Panc1 (cell line): ENCODE measurements at regions not wholly inside any gene's neighbourhood (a gene's known extent, or its start where the extent isn't known, plus 50 kb on each side); places are given as distances from the start of the nearest gene placed in this dataset.
A peak's percentile ranks its signal among the peaks of the same experiment; 100 is the strongest.

Experiments
- ATAC-seq: fragments of 200-7000 bp; cut with Tn5 transposase; 2 replicates; pipeline ENCODE4 v1.9.1; 2020; ENCODE audit warnings: mild to moderate bottlenecking, moderate library complexity
- BruUV-seq: library from RNA; stranded (reverse); fragments of 400-500 nt; replicated peaks from 2 replicates; lab custom pipeline; 2021; lab: Mats Ljungman, UMichigan
- CTCF ChIA-PET: fragments of 300-600 bp; sonication (Branson Sonifier 250); formaldehyde crosslinking; loops from one replicate; lab custom pipeline; 2022; ENCODE audit warnings: antibody characterized with exemption; lab: Charles Lee
- POLR2A ChIA-PET: fragments of 300-600 bp; sonication (Branson Sonifier 250); formaldehyde crosslinking; loops from one replicate; lab custom pipeline; 2022; ENCODE audit warnings: antibody characterized with exemption; lab: Charles Lee
- DNase-seq: peaks from one replicate; pipeline ENCODE4 v3.0.0-alpha.2; 2010; ENCODE audit warnings: low read depth, low spot score
- H3K27ac ChIP-seq: 2 replicates; pipeline ENCODE4 v1.5.1; 2011; ENCODE audit warnings: mild to moderate bottlenecking, low read length, inconsistent platforms
- H3K27me3 ChIP-seq: fragments of 200-500 bp; sonication (Bioruptor generic); 2 replicates; pipeline ENCODE4 v1.6.0; 2014; ENCODE audit warnings: low read length, inconsistent platforms; ENCODE audit not compliant: control insufficient read depth, insufficient read depth
- H3K36me3 ChIP-seq: fragments of 200-500 bp; sonication (Bioruptor generic); 2 replicates; pipeline ENCODE4 v1.5.1; 2014; ENCODE audit warnings: inconsistent platforms, mild to moderate bottlenecking, low read length, moderate library complexity; ENCODE audit not compliant: control insufficient read depth, insufficient read depth
- H3K4me1 ChIP-seq: 2 replicates; pipeline ENCODE4 v1.5.1; 2011; ENCODE audit warnings: inconsistent platforms, mild to moderate bottlenecking, low read length, moderate library complexity; ENCODE audit not compliant: control insufficient read depth, insufficient read depth
- H3K4me3 ChIP-seq, 2 experiments: 2 replicates each; pipeline ENCODE4 v1.5.1; 2011 to 2012; ENCODE audit warnings: low read depth in 2 of 2, low read length in 2 of 2, mild to moderate bottlenecking in 2 of 2, inconsistent platforms in 1 of 2, moderate library complexity in 1 of 2
- H3K9me3 ChIP-seq: fragments of 200-500 bp; sonication (Bioruptor generic); 2 replicates; pipeline ENCODE4 v1.5.1; 2014; ENCODE audit warnings: low read depth, mild to moderate bottlenecking, inconsistent platforms, low read length, moderate library complexity; ENCODE audit not compliant: control insufficient read depth, insufficient read depth
- CTCF ChIP-seq: fragments of 450-650 bp; IDR thresholded peaks from 2 replicates; pipeline ENCODE4 v1.5.1; 2017; ENCODE audit warnings: mild to moderate bottlenecking
- POLR2AphosphoS5 ChIP-seq: IDR thresholded peaks from 2 replicates; pipeline ENCODE4 v1.6.1; 2012; ENCODE audit warnings: mild to moderate bottlenecking, low read depth, low read length, moderate library complexity
- SIN3A ChIP-seq: IDR thresholded peaks from 2 replicates; pipeline ENCODE4 v1.6.1; 2012; ENCODE audit warnings: low read depth, mild to moderate bottlenecking, low read length, moderate library complexity, borderline replicate concordance; ENCODE audit not compliant: insufficient read depth
- TCF7L2 ChIP-seq: IDR thresholded peaks from 2 replicates; pipeline ENCODE4 v1.6.1; 2011; ENCODE audit warnings: mild to moderate bottlenecking, low read depth, low read length, inconsistent platforms
- in situ Hi-C: cut with HindIII; loops from 2 replicates; pipeline ENCODE4 v1.10.0; 2016; ENCODE audit warnings: low sequenced_read_pairs, low pct_unique_long_range_greater_than_20kb
- intact Hi-C: fragments of 100-400 bp; cut with micrococcal nuclease; formaldehyde crosslinking; loops from one replicate; pipeline ENCODE4 v1.10.0; 2022; ENCODE audit not compliant: unreplicated experiment
- TF ChIP-seq, protein P1 (sequence below), 2 experiments: IDR thresholded peaks; 2 replicates each; pipeline ENCODE4 v1.6.1; 2011 to 2012; ENCODE audit warnings: low read depth in 2 of 2, control low read depth in 1 of 2, low read length in 1 of 2, mild to moderate bottlenecking in 1 of 2, moderate library complexity in 1 of 2; ENCODE audit not compliant: insufficient read depth in 1 of 2

DNA sequence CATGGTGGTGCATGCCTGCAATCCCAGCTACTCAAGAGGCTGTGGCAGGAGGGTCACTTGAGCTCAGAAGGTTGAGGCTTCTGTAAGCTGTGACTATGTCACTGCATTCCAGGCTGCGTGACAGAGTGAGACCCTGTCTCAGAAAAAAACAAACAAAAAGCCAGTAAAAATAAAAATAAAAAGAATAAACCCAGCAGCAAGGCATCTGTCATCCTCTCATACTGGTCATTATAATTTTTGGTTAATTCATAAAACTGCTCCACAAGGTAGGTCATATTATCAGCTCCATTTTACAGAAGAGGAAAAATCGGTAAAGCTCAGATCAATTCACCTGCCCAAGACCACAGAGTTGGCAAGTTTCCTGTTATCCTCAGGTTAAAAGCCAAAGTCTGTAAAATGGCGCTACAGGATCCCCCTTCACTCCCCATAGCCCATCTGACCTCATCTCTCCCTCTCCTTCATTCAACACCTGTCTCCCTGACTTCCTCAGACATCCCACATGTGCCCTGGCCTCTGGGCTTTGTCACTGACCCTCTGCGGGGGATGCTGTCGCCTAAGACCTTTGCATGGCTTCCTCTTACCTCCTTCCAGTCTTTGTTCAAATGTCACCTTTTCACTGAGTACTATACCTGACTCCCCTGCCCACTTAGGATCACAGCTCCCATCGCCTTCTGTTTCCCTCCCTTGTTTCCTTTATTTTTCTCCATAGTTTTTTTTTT lies 213.2 kb upstream of the ZNF217 start:
- DNase-seq (no peak), ATAC-seq (no peak)
- in situ Hi-C loops = no loop called here
- Histone ChIP-seq H3K9me3 (no peaks in the 10 kb centered on the region), H3K27ac (peak overlapping the region; percentile 100), H3K4me3 (no peak overlapping the region), H3K27me3 (no peaks in the 10 kb centered on the region), H3K36me3 (no peaks in the 10 kb centered on the region), H3K4me1 (peaks cover 39% of the 10 kb centered on the region)
- ChIA-PET POLR2A (no interaction called here), CTCF (interaction anchor here (0.5 to 0.7 kb wide), 3 partner anchors 11 to 98 kb away, joined by 5 to 15 read pairs (median 6); no protein-coding TSS in a partner anchor)
- no TSS peak for BruUV-seq
- TF ChIP-seq SIN3A (no peak), POLR2AphosphoS5 (no peak), TCF7L2 (no peak)
- intact Hi-C loops = loop anchor here (1.0 kb wide), 1 partner anchor 33 kb away; no protein-coding TSS in a partner anchor

DNA sequence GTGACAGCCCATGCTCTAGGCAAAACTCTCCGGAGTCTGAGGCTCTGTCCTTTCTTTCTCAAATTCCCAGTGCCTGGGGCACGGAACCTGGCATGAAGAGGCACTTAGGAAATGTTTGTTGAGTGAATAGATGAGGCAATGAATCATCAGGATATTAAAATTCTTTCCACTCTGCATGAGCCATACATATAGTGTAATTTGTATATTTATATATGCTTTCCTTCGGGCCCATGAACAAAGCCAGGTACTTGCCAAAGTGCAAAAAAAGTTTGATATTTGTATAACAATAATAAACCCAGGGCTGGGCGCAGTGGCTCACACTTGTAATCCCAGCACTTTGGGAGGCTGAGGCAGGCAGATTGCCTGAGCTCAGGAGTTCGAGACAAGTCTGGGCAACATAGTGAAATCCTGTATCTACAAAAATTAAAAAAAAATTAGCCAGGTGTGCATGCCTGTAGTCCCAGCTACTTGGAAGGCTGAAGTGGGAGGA lies 212.3 kb upstream of the ZNF217 start:
- CTCF ChIA-PET = interaction anchor here (0.5 to 1.2 kb wide), 2 partner anchors 12 to 22 kb away, joined by 3 to 6 read pairs; no protein-coding TSS in a partner anchor
- POLR2A ChIA-PET = interaction anchor here (1.1 to 1.3 kb wide), 2 partner anchors 22 to 93 kb away, joined by 3 read pairs; no protein-coding TSS in a partner anchor
- Histone ChIP-seq H3K9me3 (no peaks in the 10 kb centered on the region), H3K36me3 (no peaks in the 10 kb centered on the region), H3K4me1 (peaks cover 48% of the 10 kb centered on the region), H3K4me3 (no peak overlapping the region), H3K27me3 (no peaks in the 10 kb centered on the region), H3K27ac (peak overlapping the region; percentile 100)
- peak; percentile 81 for DNase-seq
- peak; percentile 93 for ATAC-seq
- no TSS peak for BruUV-seq
- intact Hi-C loops (loop anchor here (1.0 kb wide), 1 partner anchor 32 kb away; no protein-coding TSS in a partner anchor), in situ Hi-C loops (no loop called here)
- no peak for TF ChIP-seq CTCF
- TF ChIP-seq POLR2AphosphoS5 = peak; percentile 81; the same call in 1 of the 2 replicates
- TF ChIP-seq SIN3A = no peak
- peak; percentile 43; the same call in 1 of the 2 replicates for TF ChIP-seq TCF7L2
- TF ChIP-seq, protein P1, sequence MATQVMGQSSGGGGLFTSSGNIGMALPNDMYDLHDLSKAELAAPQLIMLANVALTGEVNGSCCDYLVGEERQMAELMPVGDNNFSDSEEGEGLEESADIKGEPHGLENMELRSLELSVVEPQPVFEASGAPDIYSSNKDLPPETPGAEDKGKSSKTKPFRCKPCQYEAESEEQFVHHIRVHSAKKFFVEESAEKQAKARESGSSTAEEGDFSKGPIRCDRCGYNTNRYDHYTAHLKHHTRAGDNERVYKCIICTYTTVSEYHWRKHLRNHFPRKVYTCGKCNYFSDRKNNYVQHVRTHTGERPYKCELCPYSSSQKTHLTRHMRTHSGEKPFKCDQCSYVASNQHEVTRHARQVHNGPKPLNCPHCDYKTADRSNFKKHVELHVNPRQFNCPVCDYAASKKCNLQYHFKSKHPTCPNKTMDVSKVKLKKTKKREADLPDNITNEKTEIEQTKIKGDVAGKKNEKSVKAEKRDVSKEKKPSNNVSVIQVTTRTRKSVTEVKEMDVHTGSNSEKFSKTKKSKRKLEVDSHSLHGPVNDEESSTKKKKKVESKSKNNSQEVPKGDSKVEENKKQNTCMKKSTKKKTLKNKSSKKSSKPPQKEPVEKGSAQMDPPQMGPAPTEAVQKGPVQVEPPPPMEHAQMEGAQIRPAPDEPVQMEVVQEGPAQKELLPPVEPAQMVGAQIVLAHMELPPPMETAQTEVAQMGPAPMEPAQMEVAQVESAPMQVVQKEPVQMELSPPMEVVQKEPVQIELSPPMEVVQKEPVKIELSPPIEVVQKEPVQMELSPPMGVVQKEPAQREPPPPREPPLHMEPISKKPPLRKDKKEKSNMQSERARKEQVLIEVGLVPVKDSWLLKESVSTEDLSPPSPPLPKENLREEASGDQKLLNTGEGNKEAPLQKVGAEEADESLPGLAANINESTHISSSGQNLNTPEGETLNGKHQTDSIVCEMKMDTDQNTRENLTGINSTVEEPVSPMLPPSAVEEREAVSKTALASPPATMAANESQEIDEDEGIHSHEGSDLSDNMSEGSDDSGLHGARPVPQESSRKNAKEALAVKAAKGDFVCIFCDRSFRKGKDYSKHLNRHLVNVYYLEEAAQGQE (IDR thresholded peaks at IDR 0.05; ENCODE audit: insufficient read depth in 1 of 2, low read depth in 2 of 2, low read length in 1 of 2) = peak in 1 of 2 experiments; percentile 44; a peak in 1 of 4 replicates
